ENCODE measurements at regions not wholly inside any gene's neighbourhood (a gene's known extent, or its start where the extent isn't known, plus 50 kb on each side); places are given as distances from the start of the nearest gene placed in this dataset.

- Mint-ChIP-seq H3K27me3 (peaks cover 7% of the 10 kb centered on the region), H3K4me1 (no peaks in the 10 kb centered on the region), H3K4me3 (no peak overlapping the region), H3K36me3 (no peaks in the 10 kb centered on the region), H3K9me3 (peaks cover 0 to 3% (median 0%) of the 10 kb centered on the region in 7 donors), H3K27ac (no peak overlapping the region)
- DNase-seq (no peak), ATAC-seq (ENCODE audit: low read depth in 2 of 2) (no peak)
- no peak overlapping the region for H3K4me3 ChIP-seq (ENCODE audit: low read depth, low read length)
- no peaks in the 10 kb centered on the region for H3K36me3 ChIP-seq (ENCODE audit: control insufficient read depth, insufficient read depth, low read length)
- no peaks in the 10 kb centered on the region for H3K9me3 ChIP-seq (ENCODE audit: control insufficient read depth in 2 of 2, low read length in 2 of 2)
- H3K27ac ChIP-seq (ENCODE audit: insufficient read depth, low read length, poor library complexity, severe bottlenecking): no peak overlapping the region
- no peaks in the 10 kb centered on the region for H3K4me1 ChIP-seq (ENCODE audit: control insufficient read depth, insufficient read depth, low read length, poor library complexity, severe bottlenecking)
- H3K27me3 ChIP-seq (ENCODE audit: control insufficient read depth, insufficient read depth, low read length): no peaks in the 10 kb centered on the region
Observed at GRCh38 chr7:118055647-118056046, 128.3 kb upstream of the LSM8 start.

GRCh38 chr7:118057404-118057803, 126.6 kb upstream of the LSM8 start:
- peaks cover 0 to 3% (median 0%) of the 10 kb centered on the region in 7 donors for H3K9me3 Mint-ChIP-seq
- H3K9me3 ChIP-seq (ENCODE audit: control insufficient read depth in 2 of 2, low read length in 2 of 2): no peaks in the 10 kb centered on the region
- no peak overlapping the region for H3K27ac ChIP-seq (ENCODE audit: insufficient read depth, low read length, poor library complexity, severe bottlenecking)
- no peak for DNase-seq
- H3K4me1 Mint-ChIP-seq: no peaks in the 10 kb centered on the region
- no peak overlapping the region for H3K4me3 Mint-ChIP-seq
- H3K27ac Mint-ChIP-seq: no peak overlapping the region
- no peaks in the 10 kb centered on the region for H3K4me1 ChIP-seq (ENCODE audit: control insufficient read depth, insufficient read depth, low read length, poor library complexity, severe bottlenecking)
- no peak overlapping the region for H3K4me3 ChIP-seq (ENCODE audit: low read depth, low read length)
- H3K27me3 ChIP-seq (ENCODE audit: control insufficient read depth, insufficient read depth, low read length): no peaks in the 10 kb centered on the region
- no peaks in the 10 kb centered on the region for H3K36me3 Mint-ChIP-seq
- H3K27me3 Mint-ChIP-seq: peaks cover 7% of the 10 kb centered on the region
- H3K36me3 ChIP-seq (ENCODE audit: control insufficient read depth, insufficient read depth, low read length): no peaks in the 10 kb centered on the region
- no peak for ATAC-seq (ENCODE audit: low read depth in 2 of 2)

- no peak overlapping the region for H3K4me3 Mint-ChIP-seq
- no peaks in the 10 kb centered on the region for H3K36me3 Mint-ChIP-seq
- no peaks in the 10 kb centered on the region for H3K4me1 ChIP-seq (ENCODE audit: control insufficient read depth, insufficient read depth, low read length, poor library complexity, severe bottlenecking)
- H3K4me3 ChIP-seq (ENCODE audit: low read depth, low read length): no peak overlapping the region
- no peaks in the 10 kb centered on the region for H3K36me3 ChIP-seq (ENCODE audit: control insufficient read depth, insufficient read depth, low read length)
- ATAC-seq (ENCODE audit: low read depth in 2 of 2) (no peak), DNase-seq (no peak)
- H3K4me1 Mint-ChIP-seq: no peaks in the 10 kb centered on the region
- peaks cover 0 to 3% (median 0%) of the 10 kb centered on the region in 7 donors for H3K9me3 Mint-ChIP-seq
- H3K27ac Mint-ChIP-seq: no peak overlapping the region
- no peak overlapping the region for H3K27ac ChIP-seq (ENCODE audit: insufficient read depth, low read length, poor library complexity, severe bottlenecking)
- H3K9me3 ChIP-seq (ENCODE audit: control insufficient read depth in 2 of 2, low read length in 2 of 2): no peaks in the 10 kb centered on the region
- H3K27me3 Mint-ChIP-seq: peaks cover 7% of the 10 kb centered on the region
- H3K27me3 ChIP-seq (ENCODE audit: control insufficient read depth, insufficient read depth, low read length): no peaks in the 10 kb centered on the region
Observed at GRCh38 chr7:118059209-118059608, 124.8 kb upstream of the LSM8 start.

GRCh38 chr7:118060692-118061091, 123.3 kb upstream of the LSM8 start:
- Histone ChIP-seq H3K27ac (ENCODE audit: insufficient read depth, low read length, poor library complexity, severe bottlenecking) (no peak overlapping the region), H3K36me3 (ENCODE audit: control insufficient read depth, insufficient read depth, low read length) (no peaks in the 10 kb centered on the region), H3K27me3 (ENCODE audit: control insufficient read depth, insufficient read depth, low read length) (no peaks in the 10 kb centered on the region), H3K9me3 (ENCODE audit: control insufficient read depth in 2 of 2, low read length in 2 of 2) (no peaks in the 10 kb centered on the region), H3K4me1 (ENCODE audit: control insufficient read depth, insufficient read depth, low read length, poor library complexity, severe bottlenecking) (no peaks in the 10 kb centered on the region), H3K4me3 (ENCODE audit: low read depth, low read length) (no peak overlapping the region)
- peaks cover 7% of the 10 kb centered on the region for H3K27me3 Mint-ChIP-seq
- H3K36me3 Mint-ChIP-seq: no peaks in the 10 kb centered on the region
- DNase-seq (no peak), ATAC-seq (ENCODE audit: low read depth in 2 of 2) (no peak)
- no peak overlapping the region for H3K27ac Mint-ChIP-seq
- no peaks in the 10 kb centered on the region for H3K4me1 Mint-ChIP-seq
- H3K4me3 Mint-ChIP-seq: no peak overlapping the region
- H3K9me3 Mint-ChIP-seq: peaks cover 0 to 3% (median 1%) of the 10 kb centered on the region in 7 donors

GRCh38 chr7:118061386-118061785, 122.6 kb upstream of the LSM8 start:
- ATAC-seq (ENCODE audit: low read depth in 2 of 2) (no peak), DNase-seq (no peak)
- no peaks in the 10 kb centered on the region for H3K9me3 ChIP-seq (ENCODE audit: control insufficient read depth in 2 of 2, low read length in 2 of 2)
- no peaks in the 10 kb centered on the region for H3K36me3 ChIP-seq (ENCODE audit: control insufficient read depth, insufficient read depth, low read length)
- Mint-ChIP-seq H3K36me3 (no peaks in the 10 kb centered on the region), H3K27me3 (peaks cover 7% of the 10 kb centered on the region), H3K27ac (no peak overlapping the region), H3K9me3 (peaks cover 0 to 3% (median 1%) of the 10 kb centered on the region in 7 donors), H3K4me1 (no peaks in the 10 kb centered on the region), H3K4me3 (no peak overlapping the region)
- no peaks in the 10 kb centered on the region for H3K4me1 ChIP-seq (ENCODE audit: control insufficient read depth, insufficient read depth, low read length, poor library complexity, severe bottlenecking)
- H3K27ac ChIP-seq (ENCODE audit: insufficient read depth, low read length, poor library complexity, severe bottlenecking): no peak overlapping the region
- H3K27me3 ChIP-seq (ENCODE audit: control insufficient read depth, insufficient read depth, low read length): no peaks in the 10 kb centered on the region
- no peak overlapping the region for H3K4me3 ChIP-seq (ENCODE audit: low read depth, low read length)

- Mint-ChIP-seq H3K4me1 (no peaks in the 10 kb centered on the region), H3K27ac (no peak overlapping the region), H3K9me3 (no peaks in the 10 kb centered on the region)
Observed at GRCh38 chr7:118072893-118073674, 110.9 kb upstream of the LSM8 start.

GRCh38 chr7:118075936-118076335, 108.0 kb upstream of the LSM8 start:
- no peak for ATAC-seq (ENCODE audit: low read depth in 2 of 2)

More at GRCh38 chr7:118072893-118073674, 110.9 kb upstream of the LSM8 start:
- Histone ChIP-seq H3K4me1 (ENCODE audit: control insufficient read depth, insufficient read depth, low read length, poor library complexity, severe bottlenecking) (no peaks in the 10 kb centered on the region), H3K9me3 (ENCODE audit: control insufficient read depth in 2 of 2, low read length in 2 of 2) (no peaks in the 10 kb centered on the region), H3K27ac (ENCODE audit: insufficient read depth, low read length, poor library complexity, severe bottlenecking) (no peak overlapping the region), H3K36me3 (ENCODE audit: control insufficient read depth, insufficient read depth, low read length) (no peaks in the 10 kb centered on the region), H3K4me3 (ENCODE audit: low read depth, low read length) (no peak overlapping the region), H3K27me3 (ENCODE audit: control insufficient read depth, insufficient read depth, low read length) (no peaks in the 10 kb centered on the region)
- H3K27me3 Mint-ChIP-seq: no peaks in the 10 kb centered on the region
- ATAC-seq (ENCODE audit: low read depth in 2 of 2) (no peak), DNase-seq (no peak)
- no peaks in the 10 kb centered on the region for H3K36me3 Mint-ChIP-seq
- H3K4me3 Mint-ChIP-seq: no peak overlapping the region

GRCh38 chr7:118076564-118076963, 107.4 kb upstream of the LSM8 start:
- H3K4me3 Mint-ChIP-seq: no peak overlapping the region
- ATAC-seq (ENCODE audit: low read depth in 2 of 2): no peak
- no peaks in the 10 kb centered on the region for H3K27me3 Mint-ChIP-seq
- Histone ChIP-seq H3K4me3 (ENCODE audit: low read depth, low read length) (no peak overlapping the region), H3K4me1 (ENCODE audit: control insufficient read depth, insufficient read depth, low read length, poor library complexity, severe bottlenecking) (no peaks in the 10 kb centered on the region), H3K9me3 (ENCODE audit: control insufficient read depth in 2 of 2, low read length in 2 of 2) (no peaks in the 10 kb centered on the region), H3K36me3 (ENCODE audit: control insufficient read depth, insufficient read depth, low read length) (no peaks in the 10 kb centered on the region), H3K27ac (ENCODE audit: insufficient read depth, low read length, poor library complexity, severe bottlenecking) (no peak overlapping the region), H3K27me3 (ENCODE audit: control insufficient read depth, insufficient read depth, low read length) (no peaks in the 10 kb centered on the region)
- H3K36me3 Mint-ChIP-seq: no peaks in the 10 kb centered on the region
- no peak overlapping the region for H3K27ac Mint-ChIP-seq
- no peaks in the 10 kb centered on the region for H3K4me1 Mint-ChIP-seq
- DNase-seq: no peak
- H3K9me3 Mint-ChIP-seq: peaks cover 0 to 3% (median 0%) of the 10 kb centered on the region in 7 donors

More at GRCh38 chr7:118075936-118076335, 108.0 kb upstream of the LSM8 start:
- no peaks in the 10 kb centered on the region for H3K27me3 ChIP-seq (ENCODE audit: control insufficient read depth, insufficient read depth, low read length)
- H3K4me3 Mint-ChIP-seq: no peak overlapping the region
- H3K27ac Mint-ChIP-seq: no peak overlapping the region
- H3K27me3 Mint-ChIP-seq: no peaks in the 10 kb centered on the region
- no peak for DNase-seq
- no peak overlapping the region for H3K27ac ChIP-seq (ENCODE audit: insufficient read depth, low read length, poor library complexity, severe bottlenecking)
- H3K9me3 ChIP-seq (ENCODE audit: control insufficient read depth in 2 of 2, low read length in 2 of 2): no peaks in the 10 kb centered on the region
- no peaks in the 10 kb centered on the region for H3K36me3 Mint-ChIP-seq
- H3K36me3 ChIP-seq (ENCODE audit: control insufficient read depth, insufficient read depth, low read length): no peaks in the 10 kb centered on the region
- H3K9me3 Mint-ChIP-seq: peaks cover 0 to 3% (median 0%) of the 10 kb centered on the region in 7 donors
- no peak overlapping the region for H3K4me3 ChIP-seq (ENCODE audit: low read depth, low read length)
- H3K4me1 ChIP-seq (ENCODE audit: control insufficient read depth, insufficient read depth, low read length, poor library complexity, severe bottlenecking): no peaks in the 10 kb centered on the region
- no peaks in the 10 kb centered on the region for H3K4me1 Mint-ChIP-seq
